NB4 (cell line): ENCODE measurements at regions not wholly inside any gene's neighbourhood (a gene's known extent, or its start where the extent isn't known, plus 50 kb on each side); places are given as distances from the start of the nearest gene placed in this dataset.

Experiments
- CTCF ChIP-seq: IDR thresholded peaks from one replicate; pipeline ENCODE4 v1.5.1; 2012; ENCODE audit warnings: low read depth, low read length
- MAX ChIP-seq: IDR thresholded peaks from 2 replicates; pipeline ENCODE4 v1.6.1; 2011; ENCODE audit warnings: low read depth, low read length

- TF ChIP-seq CTCF = no peak
- TF ChIP-seq MAX = no peak
Measured at GRCh38 chr5:143705381-143705780, 106.6 kb upstream of the HMHB1 start.
